ENCODE measurements at regions not wholly inside any gene's neighbourhood (a gene's known extent, or its start where the extent isn't known, plus 50 kb on each side); places are given as distances from the start of the nearest gene placed in this dataset.

DNA sequence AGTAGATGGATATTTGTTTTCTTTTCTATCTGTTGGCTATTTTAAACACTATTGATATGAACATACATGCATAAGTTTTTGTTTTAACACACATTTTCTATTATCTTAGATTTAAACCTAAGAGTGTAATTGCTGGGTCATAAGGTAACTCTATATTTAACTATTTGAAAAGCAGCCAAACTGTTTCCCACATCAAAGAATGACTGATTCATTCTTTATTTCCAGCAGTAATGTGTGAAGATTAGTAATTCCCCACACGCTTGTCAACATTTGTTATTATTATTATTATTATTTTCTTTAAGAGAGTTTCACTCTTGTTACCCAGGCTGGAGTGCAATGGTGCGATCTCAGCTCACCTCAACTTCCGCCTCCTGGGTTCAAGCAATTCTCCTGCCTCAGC is 1495.8 kb downstream of the EFNA5 start:
- intact Hi-C loops (cut with DNase I; ENCODE audit: low total_unique reads): no loop called here
- Histone ChIP-seq H3K4me3 (no peak overlapping the region), H3K9me3 (no peaks in the 10 kb centered on the region), H3K36me3 (no peaks in the 10 kb centered on the region), H3K4me1 (no peaks in the 10 kb centered on the region), H3K27me3 (no peaks in the 10 kb centered on the region), H3K27ac (no peak overlapping the region)
- ATAC-seq (no peak), DNase-seq (no peak)
- TF ChIP-seq POLR2A (IDR thresholded peaks at IDR 0.05): no peak
- TF ChIP-seq, protein P1, sequence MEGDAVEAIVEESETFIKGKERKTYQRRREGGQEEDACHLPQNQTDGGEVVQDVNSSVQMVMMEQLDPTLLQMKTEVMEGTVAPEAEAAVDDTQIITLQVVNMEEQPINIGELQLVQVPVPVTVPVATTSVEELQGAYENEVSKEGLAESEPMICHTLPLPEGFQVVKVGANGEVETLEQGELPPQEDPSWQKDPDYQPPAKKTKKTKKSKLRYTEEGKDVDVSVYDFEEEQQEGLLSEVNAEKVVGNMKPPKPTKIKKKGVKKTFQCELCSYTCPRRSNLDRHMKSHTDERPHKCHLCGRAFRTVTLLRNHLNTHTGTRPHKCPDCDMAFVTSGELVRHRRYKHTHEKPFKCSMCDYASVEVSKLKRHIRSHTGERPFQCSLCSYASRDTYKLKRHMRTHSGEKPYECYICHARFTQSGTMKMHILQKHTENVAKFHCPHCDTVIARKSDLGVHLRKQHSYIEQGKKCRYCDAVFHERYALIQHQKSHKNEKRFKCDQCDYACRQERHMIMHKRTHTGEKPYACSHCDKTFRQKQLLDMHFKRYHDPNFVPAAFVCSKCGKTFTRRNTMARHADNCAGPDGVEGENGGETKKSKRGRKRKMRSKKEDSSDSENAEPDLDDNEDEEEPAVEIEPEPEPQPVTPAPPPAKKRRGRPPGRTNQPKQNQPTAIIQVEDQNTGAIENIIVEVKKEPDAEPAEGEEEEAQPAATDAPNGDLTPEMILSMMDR (IDR thresholded peaks at IDR 0.05 in 4 of 5, conservative IDR thresholded peaks at IDR 0.05 in 1 of 5): no peak
- in situ Hi-C loops (cut with MboI; ENCODE audit: low sequenced_read_pairs in 4 of 4): no loop called here

- no peak for ATAC-seq
These were observed 1497.8 kb downstream of the EFNA5 start for GRCh38 chr5:106172681-106173532.

DNA sequence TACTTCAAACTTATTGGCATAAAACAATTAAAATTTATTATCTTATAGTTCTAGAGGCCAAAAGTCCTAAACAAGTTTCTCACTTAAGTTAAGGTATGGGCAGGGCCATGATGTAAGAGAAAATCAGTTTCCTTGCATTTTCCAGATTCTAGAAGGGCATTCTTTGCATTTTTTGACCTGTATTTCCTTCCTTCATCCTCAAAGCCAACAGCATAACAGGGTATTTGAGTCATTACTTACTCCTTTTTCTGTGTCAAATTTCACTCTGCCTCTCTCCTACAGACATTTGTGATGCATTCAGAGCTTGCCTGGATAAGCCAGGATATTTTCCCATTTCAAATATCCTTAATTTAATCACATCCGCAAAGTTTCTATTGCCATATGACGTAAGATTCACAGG is 1499.0 kb downstream of the EFNA5 start:
- TF ChIP-seq, protein P1 (IDR thresholded peaks at IDR 0.05 in 4 of 5, conservative IDR thresholded peaks at IDR 0.05 in 1 of 5): no peak
- TF ChIP-seq POLR2A (IDR thresholded peaks at IDR 0.05): no peak
- H3K4me3 ChIP-seq: no peak overlapping the region
- in situ Hi-C loops (cut with MboI; ENCODE audit: low sequenced_read_pairs in 4 of 4): no loop called here
- ATAC-seq (no peak), DNase-seq (no peak)
- H3K4me1 ChIP-seq: no peaks in the 10 kb centered on the region
- H3K9me3 ChIP-seq: no peaks in the 10 kb centered on the region
- H3K36me3 ChIP-seq: no peaks in the 10 kb centered on the region
- no peak overlapping the region for H3K27ac ChIP-seq
- no peaks in the 10 kb centered on the region for H3K27me3 ChIP-seq
- intact Hi-C loops (cut with DNase I; ENCODE audit: low total_unique reads): no loop called here

More at GRCh38 chr5:106172681-106173532, 1497.8 kb downstream of the EFNA5 start:
- H3K27ac ChIP-seq: no peak overlapping the region
- H3K36me3 ChIP-seq: no peaks in the 10 kb centered on the region
- H3K4me1 ChIP-seq: no peaks in the 10 kb centered on the region
- in situ Hi-C loops (cut with MboI; ENCODE audit: low sequenced_read_pairs in 4 of 4) (no loop called here), intact Hi-C loops (cut with DNase I; ENCODE audit: low total_unique reads) (no loop called here)
- TF ChIP-seq, protein P1 (IDR thresholded peaks at IDR 0.05 in 4 of 5, conservative IDR thresholded peaks at IDR 0.05 in 1 of 5): no peak
- no peak for TF ChIP-seq POLR2A (IDR thresholded peaks at IDR 0.05)
- no peak overlapping the region for H3K4me3 ChIP-seq
- H3K27me3 ChIP-seq: no peaks in the 10 kb centered on the region
- H3K9me3 ChIP-seq: no peaks in the 10 kb centered on the region
- DNase-seq: no peak

DNA sequence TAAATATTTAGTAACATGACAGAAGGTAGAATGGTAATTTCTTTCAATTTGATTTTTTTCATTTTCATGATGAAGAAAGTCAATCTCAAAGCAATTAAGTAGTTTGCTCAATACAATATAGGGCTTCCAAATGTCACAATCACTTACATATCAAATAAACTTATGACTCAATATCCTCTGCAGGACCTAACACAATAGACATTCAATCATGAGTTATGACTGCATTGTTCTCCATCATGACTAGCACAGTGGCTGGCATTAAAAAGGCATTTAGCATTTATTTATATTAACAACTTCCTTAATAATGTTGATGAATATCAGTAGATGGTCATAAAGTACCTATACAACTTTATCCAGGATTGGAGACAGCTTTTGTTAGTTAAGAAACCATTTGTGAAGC is 1499.6 kb downstream of the EFNA5 start:
- no peak overlapping the region for H3K27ac ChIP-seq
- ATAC-seq (no peak), DNase-seq (no peak)
- no peaks in the 10 kb centered on the region for H3K9me3 ChIP-seq
- no peak for TF ChIP-seq POLR2A (IDR thresholded peaks at IDR 0.05)
- TF ChIP-seq, protein P1 (IDR thresholded peaks at IDR 0.05 in 4 of 5, conservative IDR thresholded peaks at IDR 0.05 in 1 of 5): no peak
- in situ Hi-C loops (cut with MboI; ENCODE audit: low sequenced_read_pairs in 4 of 4) (no loop called here), intact Hi-C loops (cut with DNase I; ENCODE audit: low total_unique reads) (no loop called here)
- no peaks in the 10 kb centered on the region for H3K27me3 ChIP-seq
- H3K4me1 ChIP-seq: no peaks in the 10 kb centered on the region
- no peaks in the 10 kb centered on the region for H3K36me3 ChIP-seq
- H3K4me3 ChIP-seq: no peak overlapping the region
